ELR (cell line): ENCODE measurements at regions not wholly inside any gene's neighbourhood (a gene's known extent, or its start where the extent isn't known, plus 50 kb on each side); places are given as distances from the start of the nearest gene placed in this dataset.

Experiments used
- DNase-seq: peaks from one replicate; pipeline ENCODE4 v3.0.0-alpha.2; 2015; ENCODE audit warnings: low read depth

DNA sequence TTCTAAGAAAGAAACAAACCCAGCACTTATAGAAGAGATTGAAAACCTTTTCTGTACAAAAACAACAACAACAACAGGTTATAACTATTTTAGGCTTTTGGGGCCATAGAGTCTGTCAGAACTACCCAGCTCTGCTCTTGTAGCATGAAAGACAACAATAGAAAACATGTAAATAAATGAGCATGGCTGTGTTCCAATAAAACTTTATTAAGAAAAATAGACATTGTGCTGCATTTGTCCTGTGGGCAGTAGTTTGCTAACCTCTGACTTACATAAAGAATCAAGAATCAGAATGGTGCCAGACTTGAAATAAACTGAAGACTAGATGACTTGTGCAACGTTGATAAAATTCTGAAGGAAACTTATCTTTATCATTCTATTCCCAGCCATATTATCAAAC, 617.5 kb downstream of the DIAPH3 start:
- no peak for DNase-seq

DNA sequence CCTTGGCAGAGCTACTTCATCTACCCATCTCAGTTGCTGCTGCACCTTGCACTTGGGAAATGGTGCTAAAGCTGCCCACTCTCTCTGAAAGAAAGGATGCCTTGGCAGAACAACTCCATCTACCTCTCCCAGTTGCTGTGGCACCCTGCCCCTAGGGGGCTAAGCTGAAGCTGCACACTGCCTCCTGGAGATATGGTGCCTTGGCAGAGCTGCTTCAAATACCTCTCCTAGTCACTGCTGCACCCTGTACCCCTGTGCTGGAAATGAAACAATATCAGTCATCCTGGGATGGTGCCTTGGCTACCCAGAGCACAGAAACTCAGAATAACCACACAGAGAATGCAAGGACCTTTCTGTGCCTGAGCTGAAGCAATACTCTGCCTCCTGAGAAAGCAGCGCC, 615.8 kb downstream of the DIAPH3 start:
- DNase-seq: no peak

DNA sequence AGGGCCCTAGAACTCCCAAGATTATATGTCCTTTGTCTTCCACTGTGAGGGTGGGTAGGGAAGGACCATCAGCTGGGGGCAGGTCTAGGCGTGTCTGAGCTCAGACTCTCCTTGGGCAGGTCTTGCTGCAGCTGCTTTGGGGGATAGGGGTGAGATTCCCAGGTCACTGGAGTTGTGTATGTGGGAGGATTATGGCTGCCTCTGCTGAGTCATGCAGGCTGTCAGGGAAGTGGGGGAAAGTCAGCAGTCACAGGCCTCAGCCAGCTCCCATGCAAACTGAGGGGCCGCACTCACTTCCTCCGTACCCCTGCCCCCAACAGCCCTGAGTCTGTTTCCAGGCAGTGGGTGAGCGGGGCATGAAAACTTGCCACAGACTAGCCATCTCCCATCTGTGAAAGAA, 600.8 kb downstream of the DIAPH3 start:
- DNase-seq: no peak

DNA sequence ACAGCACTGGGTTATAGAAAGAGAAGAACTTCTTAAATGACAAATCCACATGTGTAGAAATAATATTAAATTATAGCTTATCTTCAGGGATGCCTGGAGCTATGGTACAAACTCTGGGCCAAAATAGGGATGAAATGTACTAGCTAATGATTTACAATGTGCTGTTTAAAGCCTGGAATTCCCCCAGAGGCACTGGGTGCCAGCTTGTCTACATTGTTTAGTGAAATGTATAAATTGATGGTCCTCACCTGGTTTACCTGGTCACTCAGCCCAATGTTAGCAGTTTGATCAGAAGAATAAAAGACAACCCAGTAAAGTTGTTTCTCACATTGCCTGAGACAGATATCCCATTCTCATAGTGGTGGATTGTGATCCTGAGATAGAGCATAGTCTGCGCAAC, 597.2 kb downstream of the DIAPH3 start:
- DNase-seq: no peak

DNA sequence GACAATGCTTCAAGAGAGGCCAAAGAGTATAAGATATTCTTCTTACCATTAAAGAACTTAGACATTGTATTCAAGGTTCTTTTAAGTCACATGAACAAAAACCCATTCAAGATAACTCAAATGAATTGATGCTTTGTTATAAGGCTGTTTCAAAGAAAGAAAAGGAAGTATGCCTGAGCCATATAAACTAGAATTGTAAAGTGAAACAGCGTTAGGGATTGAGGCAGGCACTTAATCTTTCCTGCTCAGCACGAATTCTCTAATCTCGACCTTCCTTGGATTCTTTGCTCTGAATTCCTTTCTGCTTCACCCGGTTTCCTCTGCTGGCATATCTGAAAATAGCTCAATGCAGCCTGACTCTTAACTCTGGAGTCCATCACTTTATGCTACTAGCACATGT, 595.4 kb downstream of the DIAPH3 start:
- DNase-seq: no peak

DNA sequence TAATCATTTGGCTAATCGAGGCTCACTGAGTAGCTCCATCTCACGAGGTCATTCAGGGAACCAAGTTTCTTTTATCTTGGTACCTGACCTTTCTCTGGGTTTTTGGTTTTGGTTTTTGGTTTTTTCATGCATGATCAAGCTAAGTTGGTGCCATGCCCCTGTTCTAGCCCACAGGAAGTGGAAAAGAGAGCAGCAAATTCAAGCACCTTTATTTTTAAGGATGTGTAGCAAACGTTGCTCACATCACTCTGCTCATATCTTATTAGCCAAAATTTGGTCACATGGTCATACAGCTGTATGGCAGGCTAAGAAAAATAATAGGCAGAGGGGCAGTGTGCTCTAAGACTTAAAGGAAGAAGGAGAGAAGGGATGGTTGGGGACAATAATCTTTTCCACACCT, 593.5 kb downstream of the DIAPH3 start:
- DNase-seq: no peak

DNA sequence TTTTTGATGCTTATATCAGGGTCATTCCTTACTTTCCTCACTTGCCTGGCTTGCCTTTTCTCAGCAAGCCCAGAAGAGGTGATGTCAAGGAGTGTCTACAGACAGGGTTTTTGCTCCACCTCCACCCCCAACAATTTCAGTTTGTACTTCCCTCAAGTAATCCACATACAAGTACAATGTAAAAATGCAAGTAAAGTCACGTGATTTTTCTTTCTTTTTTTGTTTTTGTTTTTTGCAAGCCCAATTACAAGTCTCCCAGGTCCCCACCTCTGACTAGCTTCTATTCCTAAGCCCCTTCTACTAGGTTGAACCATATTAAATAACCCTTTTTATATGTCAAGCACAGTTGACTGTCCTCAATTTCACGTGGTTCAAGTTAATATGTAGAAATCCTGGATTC, 579.6 kb downstream of the DIAPH3 start:
- DNase-seq: no peak

DNA sequence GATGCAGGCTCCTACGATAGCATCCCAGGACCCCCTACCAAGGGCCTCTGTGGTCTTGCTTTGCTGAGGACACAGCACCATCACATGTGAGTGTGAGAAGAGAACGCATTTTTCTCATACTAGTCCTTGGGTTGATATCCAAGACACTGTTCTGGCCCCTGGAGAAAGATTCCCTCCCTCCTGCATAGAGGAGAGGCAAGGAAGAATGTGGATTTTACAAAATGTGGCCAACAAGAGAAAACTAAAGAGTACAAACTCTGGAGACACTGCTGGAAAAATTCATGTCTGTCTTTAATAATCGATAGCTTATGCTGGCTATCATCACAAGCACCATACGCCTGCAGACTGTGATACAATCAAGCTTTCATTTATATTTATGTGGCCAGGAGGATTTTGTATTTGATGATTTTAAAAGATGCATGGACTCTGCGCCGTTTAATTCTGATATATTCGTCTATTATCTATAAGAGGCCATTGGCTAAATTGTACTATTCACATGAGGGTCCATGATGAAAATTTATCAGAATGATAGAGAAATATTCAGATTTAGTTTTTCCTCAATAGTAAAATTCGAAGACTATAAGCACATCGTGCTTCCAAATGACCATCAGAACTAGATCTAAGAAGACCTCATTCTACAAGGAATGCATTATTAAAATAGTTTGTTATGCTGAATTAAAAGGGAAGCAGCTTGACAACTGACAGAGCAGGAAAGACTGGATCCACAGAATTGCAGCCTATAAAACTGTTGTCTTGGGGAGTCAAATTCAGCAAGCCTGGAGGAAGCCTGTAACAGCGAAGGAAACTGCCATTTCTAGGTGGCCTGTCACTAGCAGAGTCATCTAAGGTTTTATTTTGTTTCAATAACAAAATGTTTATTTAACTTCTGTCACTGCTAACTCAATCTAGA, 578.7 kb downstream of the DIAPH3 start:
- no peak for DNase-seq

DNA sequence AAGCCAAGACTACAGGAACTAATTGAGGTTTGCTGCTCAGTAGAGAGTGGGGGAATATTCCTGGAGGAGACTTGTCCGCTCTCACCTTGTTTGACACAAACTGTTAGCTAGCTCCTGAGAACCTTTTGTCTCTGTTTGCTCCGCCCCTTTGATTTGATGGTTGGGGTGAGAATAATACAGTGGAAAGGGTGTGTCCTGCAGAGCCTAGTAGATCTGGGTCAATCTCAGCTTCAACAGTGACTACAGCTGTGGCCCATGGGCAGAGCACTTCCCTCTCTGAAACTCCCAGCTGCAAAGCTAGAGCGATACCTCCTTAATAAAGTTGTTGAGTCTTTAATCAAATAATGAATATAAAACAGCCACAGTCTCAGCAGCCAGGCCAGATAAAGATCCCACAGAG, 576.7 kb downstream of the DIAPH3 start:
- no peak for DNase-seq

DNA sequence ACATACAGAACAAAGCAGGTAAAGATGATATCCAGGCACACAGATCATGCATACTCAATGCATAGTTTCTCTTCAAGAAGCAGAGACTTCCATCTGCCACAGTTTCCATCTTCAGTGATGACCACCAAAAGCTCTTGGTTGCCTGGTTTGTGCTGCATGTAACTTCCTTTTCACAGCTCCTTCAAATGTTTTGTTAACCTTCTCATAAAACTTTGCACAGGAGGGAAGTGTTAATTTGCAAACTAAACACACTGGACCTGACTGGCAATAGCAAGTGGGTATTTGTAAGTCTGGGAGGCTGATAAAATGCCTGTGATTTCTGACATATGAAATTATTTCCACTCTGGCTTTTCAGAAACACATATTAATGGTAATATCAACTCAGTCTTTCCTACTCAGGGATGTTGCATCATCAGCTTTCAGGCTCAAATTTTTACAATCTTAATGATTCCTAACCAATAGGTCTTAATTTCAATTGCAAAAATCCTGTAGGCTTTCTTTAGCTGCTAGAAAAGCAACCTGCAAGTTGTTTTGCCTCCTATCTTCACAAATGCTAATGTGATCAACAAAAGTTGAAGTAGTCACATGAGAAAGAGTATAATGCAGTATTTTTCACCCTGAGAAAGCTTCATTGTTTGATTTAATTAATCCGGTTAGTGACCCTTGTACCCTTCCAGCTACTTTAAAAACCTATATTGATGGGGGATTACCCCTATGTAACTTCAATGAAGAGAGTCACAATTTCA, 575.6 kb downstream of the DIAPH3 start:
- no peak for DNase-seq

DNA sequence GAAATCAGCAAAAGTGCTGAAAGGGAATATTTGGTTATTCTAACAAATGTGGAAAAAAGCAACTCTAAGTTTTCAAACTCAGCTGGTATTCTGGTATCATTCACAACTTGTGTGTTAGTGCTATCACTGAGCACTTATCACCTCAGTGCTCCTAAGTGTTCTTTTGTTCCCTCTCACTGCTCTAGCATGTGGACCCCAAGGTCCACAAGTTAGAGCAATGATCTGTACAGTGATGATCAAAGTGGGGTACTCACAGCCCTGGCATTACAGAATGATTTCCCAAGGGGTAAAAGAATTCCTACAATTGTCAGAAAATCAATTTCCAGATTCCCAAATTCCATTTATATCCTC, 575.0 kb downstream of the DIAPH3 start:
- DNase-seq: no peak

DNA sequence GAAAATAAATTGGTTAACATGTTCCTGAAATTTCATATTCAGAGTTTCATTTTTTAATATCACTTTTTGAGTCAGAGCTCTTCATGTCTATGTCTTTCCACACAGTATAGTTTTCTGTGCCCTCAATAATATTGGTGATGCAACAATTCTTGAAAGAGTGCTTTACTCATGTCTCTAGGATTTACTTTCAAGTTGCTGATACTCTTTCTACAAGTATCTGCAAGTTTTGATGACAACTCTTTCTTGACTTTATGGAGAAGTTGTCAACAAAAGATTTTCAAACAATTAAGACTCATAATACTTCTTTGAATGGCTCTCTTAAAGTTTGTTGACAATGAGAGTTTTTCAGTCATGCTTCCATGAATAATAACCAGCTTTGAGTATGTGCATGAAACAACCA, 561.7 kb downstream of the DIAPH3 start:
- no peak for DNase-seq

DNA sequence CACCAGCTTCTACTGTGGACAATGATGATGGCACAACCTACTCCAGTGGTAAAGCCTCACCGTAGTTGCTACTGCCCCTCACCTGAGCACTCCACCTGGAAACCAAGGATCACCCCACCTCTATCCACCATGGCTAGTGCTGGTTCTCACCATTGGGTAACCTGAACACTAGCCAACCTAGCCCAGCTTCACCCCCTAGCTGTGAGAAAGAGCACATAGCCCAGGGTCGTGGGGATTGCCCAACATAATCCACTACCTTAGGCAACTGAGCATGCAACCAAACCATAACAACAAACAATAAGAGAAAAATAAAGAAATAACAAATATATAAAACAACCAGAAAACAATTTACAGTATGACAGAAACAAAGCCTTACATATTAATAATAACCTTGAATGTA, 560.1 kb downstream of the DIAPH3 start:
- no peak for DNase-seq

DNA sequence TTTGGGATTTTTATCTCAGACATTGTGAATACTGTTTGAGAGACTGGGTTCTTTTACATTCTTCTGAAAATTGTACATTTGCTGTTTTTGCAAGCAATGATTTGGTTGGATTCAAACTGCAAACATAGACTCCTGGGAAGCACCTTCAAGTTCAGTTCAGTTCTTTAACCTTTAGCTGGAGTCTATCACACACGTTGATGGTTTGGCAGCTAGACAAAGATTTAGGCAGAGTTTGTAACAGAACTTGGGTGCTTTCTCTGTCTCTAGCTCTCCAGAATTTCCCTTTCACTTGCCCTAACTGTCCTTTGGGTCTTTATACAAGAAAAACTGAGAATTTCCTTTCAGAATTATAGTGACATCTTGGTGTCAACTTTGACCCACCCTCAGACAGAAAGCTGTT, 556.6 kb downstream of the DIAPH3 start:
- DNase-seq: no peak

DNA sequence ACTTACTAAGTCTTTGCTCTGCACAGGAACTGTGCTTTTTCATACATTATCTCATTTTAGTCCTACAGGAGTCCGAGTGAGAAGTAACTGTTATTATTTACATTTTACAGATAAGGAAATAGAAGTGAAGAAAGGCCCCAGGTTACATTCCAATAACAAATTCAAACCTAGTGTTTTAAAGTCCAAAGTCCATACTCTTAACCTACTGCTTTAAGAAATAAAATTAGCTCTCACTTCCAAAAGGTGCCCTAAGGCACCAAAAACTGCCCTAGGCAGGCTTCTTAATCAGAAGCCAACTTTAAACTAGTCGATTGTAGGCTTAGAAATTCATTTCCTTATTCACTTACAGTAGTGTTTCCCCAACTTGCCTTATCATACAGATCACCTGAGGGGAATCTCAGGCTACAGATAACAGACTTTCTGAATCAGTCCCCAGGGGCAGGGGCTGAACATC, 555.9 kb downstream of the DIAPH3 start:
- DNase-seq: no peak

DNA sequence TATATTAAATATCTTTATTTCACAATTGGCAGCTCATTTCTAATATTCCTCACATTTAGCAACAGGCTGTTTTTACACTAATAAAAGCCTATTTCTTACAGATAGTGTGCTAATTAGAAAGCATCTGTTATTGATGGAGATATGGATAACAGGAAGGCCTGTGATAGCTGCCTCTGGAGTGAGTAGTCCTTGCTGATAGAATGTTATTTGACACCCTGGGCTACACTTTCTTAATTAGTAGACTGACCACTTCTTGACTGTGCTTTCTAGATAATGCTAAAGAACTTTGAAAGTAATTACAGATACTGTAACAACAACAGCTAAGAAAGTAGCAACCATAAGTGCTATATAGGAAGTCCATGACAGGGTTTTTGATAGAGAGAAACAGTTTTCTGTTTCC, 554.3 kb downstream of the DIAPH3 start:
- no peak for DNase-seq
